ENCODE measurements at regions not wholly inside any gene's neighbourhood (a gene's known extent, or its start where the extent isn't known, plus 50 kb on each side); places are given as distances from the start of the nearest gene placed in this dataset.

DNA sequence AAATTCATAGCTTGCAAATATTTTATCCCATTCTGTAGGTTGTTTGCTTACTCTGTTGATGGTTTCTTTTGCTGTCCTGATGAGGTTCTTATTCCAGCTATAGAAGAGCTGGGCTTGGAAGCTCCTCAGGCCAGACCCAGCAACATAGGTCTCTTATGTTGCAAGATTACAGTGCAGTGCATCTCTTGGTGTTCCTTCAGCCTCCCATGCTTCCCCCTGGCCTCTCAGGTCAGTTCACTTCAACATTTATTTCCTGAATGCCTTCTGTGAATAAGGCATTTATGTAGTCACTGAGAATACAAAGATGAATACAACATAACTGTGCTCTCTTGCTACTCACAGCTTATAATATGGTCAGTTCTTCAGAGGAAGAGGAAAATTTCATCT lies 179.0 kb upstream of the SLC39A10 start:
- H3K9ac ChIP-seq (ENCODE audit: low read length): no peak overlapping the region
- no peak overlapping the region for H3K23ac ChIP-seq (ENCODE audit: low read length in 2 of 2)
- H3K14ac ChIP-seq (ENCODE audit: low read length in 2 of 2): no peak overlapping the region
- no peak overlapping the region for H2AFZ ChIP-seq (ENCODE audit: low read depth, low read length)
- no peaks in the 10 kb centered on the region for H3K27me3 ChIP-seq (ENCODE audit: control insufficient read depth in 1 of 2, insufficient read depth in 1 of 2, low read length in 2 of 2)
- no peaks in the 10 kb centered on the region for H3K9me3 ChIP-seq (ENCODE audit: control insufficient read depth, low read length)
- no peak overlapping the region for H2BK5ac ChIP-seq (ENCODE audit: low read depth, low read length, poor library complexity, severe bottlenecking)
- H2AK5ac ChIP-seq (ENCODE audit: low read length, severe bottlenecking): no peak overlapping the region
- H3K4ac ChIP-seq (ENCODE audit: low read depth in 1 of 2, low read length in 2 of 2): no peak overlapping the region
- H3K4me2 ChIP-seq (ENCODE audit: low read length, poor library complexity, severe bottlenecking): no peak overlapping the region
- no peak overlapping the region for H2BK15ac ChIP-seq (ENCODE audit: low read depth, poor library complexity, severe bottlenecking)
- no peaks in the 10 kb centered on the region for H3K4me1 ChIP-seq (ENCODE audit: control insufficient read depth, insufficient read depth, low read depth, low read length)
- H3K27ac ChIP-seq (ENCODE audit: low read length, poor library complexity, severe bottlenecking): peak overlapping the region; percentile 59
- H4K8ac ChIP-seq (ENCODE audit: low read length): no peak overlapping the region
- no peak overlapping the region for H2BK120ac ChIP-seq (ENCODE audit: low read depth, low read length)
- H3K18ac ChIP-seq (ENCODE audit: low read depth in 1 of 2, low read length in 2 of 2): peak overlapping the region in 1 of 2 experiments; percentile 2
- H2BK12ac ChIP-seq (ENCODE audit: low read length in 2 of 2): no peak overlapping the region
- no peak overlapping the region for H3K4me3 ChIP-seq (ENCODE audit: insufficient read depth in 1 of 2, low read depth in 1 of 2, low read length in 2 of 2)
- H3K79me1 ChIP-seq (replicated peaks; ENCODE audit: low read length, poor library complexity, severe bottlenecking): no peaks in the 10 kb centered on the region
- no peak overlapping the region for H4K91ac ChIP-seq (ENCODE audit: low read length)
- no peaks in the 10 kb centered on the region for H3K36me3 ChIP-seq (ENCODE audit: control insufficient read depth in 1 of 2, insufficient read depth in 2 of 2, low read depth in 1 of 2, low read length in 2 of 2)
- no peak for DNase-seq

DNA sequence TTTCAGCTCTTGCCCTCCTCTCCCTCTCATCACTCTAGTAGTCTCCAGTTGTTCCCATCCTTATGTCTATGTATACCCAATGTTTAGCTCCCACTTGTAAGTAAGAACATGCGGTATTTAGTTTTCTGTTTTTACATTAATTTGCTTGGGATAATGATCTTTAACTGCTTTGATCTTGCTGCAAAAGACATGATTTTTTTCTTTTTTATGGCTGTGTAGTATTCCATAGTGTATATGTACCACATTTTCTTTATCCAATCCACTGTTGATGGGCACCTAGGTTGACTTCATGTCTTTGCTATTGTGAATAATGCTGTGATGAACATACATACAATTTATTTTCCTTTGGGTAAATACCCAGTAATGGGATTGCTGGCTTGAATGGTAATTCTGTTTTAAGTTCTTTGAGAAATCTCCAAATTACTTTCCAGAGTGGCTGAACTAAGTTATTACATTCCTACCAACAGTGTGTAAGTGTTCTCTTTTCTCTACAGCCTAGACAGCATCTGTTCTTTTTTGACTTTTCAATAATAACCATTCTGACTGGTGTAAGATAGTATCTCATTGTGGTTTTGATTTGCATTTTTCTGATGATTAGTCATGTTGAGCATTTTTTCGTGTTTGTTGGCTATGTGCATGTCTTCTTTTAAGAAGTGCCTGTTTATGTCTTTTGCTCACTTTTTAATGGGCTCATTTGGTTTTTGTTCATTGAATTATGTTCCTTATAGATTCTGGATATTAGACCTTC lies 179.6 kb upstream of the SLC39A10 start:
- Histone ChIP-seq H2BK15ac (ENCODE audit: low read depth, poor library complexity, severe bottlenecking) (no peak overlapping the region), H2AFZ (ENCODE audit: low read depth, low read length) (no peak overlapping the region), H3K4ac (ENCODE audit: low read depth in 1 of 2, low read length in 2 of 2) (no peak overlapping the region), H3K23ac (ENCODE audit: low read length in 2 of 2) (no peak overlapping the region), H3K18ac (ENCODE audit: low read depth in 1 of 2, low read length in 2 of 2) (no peak overlapping the region), H3K36me3 (ENCODE audit: control insufficient read depth in 1 of 2, insufficient read depth in 2 of 2, low read depth in 1 of 2, low read length in 2 of 2) (no peaks in the 10 kb centered on the region), H3K9ac (ENCODE audit: low read length) (no peak overlapping the region), H3K79me1 (replicated peaks; ENCODE audit: low read length, poor library complexity, severe bottlenecking) (no peaks in the 10 kb centered on the region), H3K4me1 (ENCODE audit: control insufficient read depth, insufficient read depth, low read depth, low read length) (no peaks in the 10 kb centered on the region), H2BK12ac (ENCODE audit: low read length in 2 of 2) (no peak overlapping the region), H3K4me3 (ENCODE audit: insufficient read depth in 1 of 2, low read depth in 1 of 2, low read length in 2 of 2) (no peak overlapping the region), H2BK120ac (ENCODE audit: low read depth, low read length) (no peak overlapping the region), H3K4me2 (ENCODE audit: low read length, poor library complexity, severe bottlenecking) (no peak overlapping the region), H2BK5ac (ENCODE audit: low read depth, low read length, poor library complexity, severe bottlenecking) (no peak overlapping the region), H2AK5ac (ENCODE audit: low read length, severe bottlenecking) (no peak overlapping the region), H4K8ac (ENCODE audit: low read length) (no peak overlapping the region), H3K27ac (ENCODE audit: low read length, poor library complexity, severe bottlenecking) (no peak overlapping the region), H3K9me3 (ENCODE audit: control insufficient read depth, low read length) (no peaks in the 10 kb centered on the region), H3K27me3 (ENCODE audit: control insufficient read depth in 1 of 2, insufficient read depth in 1 of 2, low read length in 2 of 2) (no peaks in the 10 kb centered on the region), H3K14ac (ENCODE audit: low read length in 2 of 2) (no peak overlapping the region), H4K91ac (ENCODE audit: low read length) (no peak overlapping the region)
- WGBS: 0% methylated on average over 1 of the region's 2 CpGs
- DNase-seq: peak; percentile 87

DNA sequence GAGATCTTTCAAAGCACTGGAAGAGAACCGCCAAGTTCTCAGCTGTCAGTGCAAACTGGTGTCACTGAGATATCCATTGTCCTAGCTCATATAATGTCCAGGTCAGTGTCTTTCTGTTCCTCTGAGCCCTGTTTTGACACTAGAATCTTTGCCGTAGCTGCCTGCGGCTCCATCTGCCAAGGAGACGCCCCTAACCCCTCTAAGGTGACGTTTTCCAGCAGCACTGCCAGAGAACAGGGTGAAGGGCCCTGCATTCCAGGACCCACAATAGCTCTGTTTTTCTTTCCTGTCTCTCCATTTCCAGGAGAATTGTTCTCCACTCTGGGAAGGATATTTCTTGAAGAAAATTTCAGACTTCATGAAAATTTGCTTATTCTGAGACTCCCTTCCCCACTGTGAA lies 181.7 kb upstream of the SLC39A10 start:
- DNase-seq: no peak
- Histone ChIP-seq H2AK5ac (ENCODE audit: low read length, severe bottlenecking) (no peak overlapping the region), H3K18ac (ENCODE audit: low read depth in 1 of 2, low read length in 2 of 2) (no peak overlapping the region), H3K4me3 (ENCODE audit: insufficient read depth in 1 of 2, low read depth in 1 of 2, low read length in 2 of 2) (no peak overlapping the region), H2BK12ac (ENCODE audit: low read length in 2 of 2) (peak overlapping the region in 1 of 2 experiments; percentile 10), H3K79me1 (replicated peaks; ENCODE audit: low read length, poor library complexity, severe bottlenecking) (no peaks in the 10 kb centered on the region), H3K4ac (ENCODE audit: low read depth in 1 of 2, low read length in 2 of 2) (no peak overlapping the region), H3K36me3 (ENCODE audit: control insufficient read depth in 1 of 2, insufficient read depth in 2 of 2, low read depth in 1 of 2, low read length in 2 of 2) (no peaks in the 10 kb centered on the region), H3K14ac (ENCODE audit: low read length in 2 of 2) (no peak overlapping the region), H4K91ac (ENCODE audit: low read length) (no peak overlapping the region), H3K27ac (ENCODE audit: low read length, poor library complexity, severe bottlenecking) (no peak overlapping the region), H2BK5ac (ENCODE audit: low read depth, low read length, poor library complexity, severe bottlenecking) (no peak overlapping the region), H2BK15ac (ENCODE audit: low read depth, poor library complexity, severe bottlenecking) (no peak overlapping the region), H3K9ac (ENCODE audit: low read length) (no peak overlapping the region), H2BK120ac (ENCODE audit: low read depth, low read length) (no peak overlapping the region), H4K8ac (ENCODE audit: low read length) (peak overlapping the region; percentile 49), H2AFZ (ENCODE audit: low read depth, low read length) (no peak overlapping the region), H3K27me3 (ENCODE audit: control insufficient read depth in 1 of 2, insufficient read depth in 1 of 2, low read length in 2 of 2) (no peaks in the 10 kb centered on the region), H3K9me3 (ENCODE audit: control insufficient read depth, low read length) (no peaks in the 10 kb centered on the region), H3K23ac (ENCODE audit: low read length in 2 of 2) (no peak overlapping the region), H3K4me2 (ENCODE audit: low read length, poor library complexity, severe bottlenecking) (no peak overlapping the region), H3K4me1 (ENCODE audit: control insufficient read depth, insufficient read depth, low read depth, low read length) (no peaks in the 10 kb centered on the region)
- WGBS: 68% methylated on average over 5 of the region's 5 CpGs

DNA sequence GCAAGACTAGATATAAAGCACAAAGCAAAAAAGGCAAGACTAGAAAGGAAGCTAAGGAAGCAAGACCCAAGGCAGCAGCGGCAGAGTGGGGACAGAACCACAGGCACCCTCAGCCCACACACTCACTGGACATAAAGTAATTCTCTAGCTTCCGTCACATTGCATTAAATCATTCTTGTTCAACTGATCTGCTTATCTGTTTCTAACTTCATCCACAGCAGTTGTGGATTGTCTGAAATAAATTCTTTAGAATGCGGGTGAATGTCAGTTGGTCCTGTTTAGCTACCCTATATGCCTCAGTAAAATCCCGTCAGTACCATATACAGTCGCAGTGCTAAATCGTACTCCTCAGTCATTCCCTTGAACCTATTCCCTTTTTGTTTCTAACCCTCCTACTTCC lies 183.2 kb upstream of the SLC39A10 start:
- H4K91ac ChIP-seq (ENCODE audit: low read length): no peak overlapping the region
- no peak overlapping the region for H2BK5ac ChIP-seq (ENCODE audit: low read depth, low read length, poor library complexity, severe bottlenecking)
- no peak overlapping the region for H2BK12ac ChIP-seq (ENCODE audit: low read length in 2 of 2)
- no peak overlapping the region for H3K4me2 ChIP-seq (ENCODE audit: low read length, poor library complexity, severe bottlenecking)
- no peak overlapping the region for H3K18ac ChIP-seq (ENCODE audit: low read depth in 1 of 2, low read length in 2 of 2)
- H2BK120ac ChIP-seq (ENCODE audit: low read depth, low read length): no peak overlapping the region
- no peaks in the 10 kb centered on the region for H3K79me1 ChIP-seq (replicated peaks; ENCODE audit: low read length, poor library complexity, severe bottlenecking)
- 90% methylated on average over 4 of the region's 6 CpGs for WGBS
- H3K23ac ChIP-seq (ENCODE audit: low read length in 2 of 2): no peak overlapping the region
- H2AFZ ChIP-seq (ENCODE audit: low read depth, low read length): no peak overlapping the region
- no peak overlapping the region for H2AK5ac ChIP-seq (ENCODE audit: low read length, severe bottlenecking)
- no peak for DNase-seq
- no peaks in the 10 kb centered on the region for H3K9me3 ChIP-seq (ENCODE audit: control insufficient read depth, low read length)
- H3K4ac ChIP-seq (ENCODE audit: low read depth in 1 of 2, low read length in 2 of 2): no peak overlapping the region
- H3K27ac ChIP-seq (ENCODE audit: low read length, poor library complexity, severe bottlenecking): no peak overlapping the region
- no peak overlapping the region for H3K14ac ChIP-seq (ENCODE audit: low read length in 2 of 2)
- H3K4me1 ChIP-seq (ENCODE audit: control insufficient read depth, insufficient read depth, low read depth, low read length): no peaks in the 10 kb centered on the region
- no peaks in the 10 kb centered on the region for H3K27me3 ChIP-seq (ENCODE audit: control insufficient read depth in 1 of 2, insufficient read depth in 1 of 2, low read length in 2 of 2)
- H4K8ac ChIP-seq (ENCODE audit: low read length): no peak overlapping the region
- no peaks in the 10 kb centered on the region for H3K36me3 ChIP-seq (ENCODE audit: control insufficient read depth in 1 of 2, insufficient read depth in 2 of 2, low read depth in 1 of 2, low read length in 2 of 2)
- no peak overlapping the region for H2BK15ac ChIP-seq (ENCODE audit: low read depth, poor library complexity, severe bottlenecking)
- H3K9ac ChIP-seq (ENCODE audit: low read length): no peak overlapping the region
- no peak overlapping the region for H3K4me3 ChIP-seq (ENCODE audit: insufficient read depth in 1 of 2, low read depth in 1 of 2, low read length in 2 of 2)
